NB4 (cell line): ENCODE measurements at regions not wholly inside any gene's neighbourhood (a gene's known extent, or its start where the extent isn't known, plus 50 kb on each side); places are given as distances from the start of the nearest gene placed in this dataset.

Source experiments
- CTCF ChIP-seq: IDR thresholded peaks from one replicate; pipeline ENCODE4 v1.5.1; 2012; ENCODE audit warnings: low read depth, low read length
- MYC ChIP-seq: IDR thresholded peaks from 2 replicates; pipeline ENCODE4 v1.6.1; 2011; ENCODE audit warnings: low read depth, low read length

GRCh38 chr5:89286320-89286719 is 403.3 kb upstream of the MEF2C start:
- no peak for TF ChIP-seq CTCF
- no peak for TF ChIP-seq MYC
